Stimulated activated CD4-positive, alpha-beta T cell treated with anti-CD3 and anti-CD28 coated beads, Interleukin-12 subunit alpha, Interleukin-12 subunit beta, amount 100 ng/mL, for 4 hours (primary cell): ENCODE measurements at regions not wholly inside any gene's neighbourhood (a gene's known extent, or its start where the extent isn't known, plus 50 kb on each side); places are given as distances from the start of the nearest gene placed in this dataset.
"Not testable (repeated sequence)": the region's sequence is repeated elsewhere in the genome, so short reads cannot be mapped to it uniquely, and the experiment has no call there.

Source experiments
- DNase-seq: peaks from one replicate; pipeline ENCODE4 v3.0.0-alpha.2; 2020

- DNase-seq: no peak
Observed at GRCh38 chr15:93932164-93932776, 299.1 kb upstream of the MCTP2 start.

DNA sequence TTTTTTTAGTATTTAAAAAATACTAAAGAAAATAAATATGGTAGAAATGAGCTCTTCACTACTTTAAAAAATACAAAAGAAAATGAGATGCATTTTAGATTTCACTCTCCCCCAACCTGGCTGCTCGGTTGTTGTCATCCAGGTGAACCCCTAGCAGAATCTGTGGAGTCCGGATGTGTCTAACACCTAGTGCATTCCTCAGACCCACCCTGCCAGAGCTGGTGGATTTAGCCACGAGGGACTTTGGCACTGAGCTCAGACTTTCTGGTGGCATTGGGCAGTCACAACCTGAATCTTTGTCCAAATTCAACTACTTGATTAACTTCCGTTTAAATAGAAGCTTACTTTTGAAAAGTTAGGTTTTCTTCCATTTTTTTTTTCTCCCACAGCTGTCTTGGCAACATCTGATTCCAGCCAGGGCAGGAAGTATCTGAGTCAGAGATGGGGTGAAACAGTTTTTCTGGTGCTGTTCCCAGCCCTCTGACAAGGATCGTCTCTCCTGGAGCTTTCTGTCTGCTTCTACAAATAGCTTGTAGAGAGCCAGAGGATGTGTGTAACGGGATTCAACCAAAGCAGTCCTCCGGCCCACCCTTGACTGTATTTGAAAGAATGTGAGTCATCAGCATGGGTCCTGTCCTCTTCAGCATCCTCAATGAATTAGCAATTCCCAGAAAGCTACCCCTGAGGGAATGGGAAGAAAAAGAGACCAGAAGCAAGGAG is 301.8 kb upstream of the MCTP2 start:
- no peak for DNase-seq

- no peak for DNase-seq
Observed at GRCh38 chr15:93920204-93920603, 311.2 kb upstream of the MCTP2 start.

GRCh38 chr15:93918801-93919200 is 312.6 kb upstream of the MCTP2 start:
- not testable (repeated sequence) for DNase-seq

DNA sequence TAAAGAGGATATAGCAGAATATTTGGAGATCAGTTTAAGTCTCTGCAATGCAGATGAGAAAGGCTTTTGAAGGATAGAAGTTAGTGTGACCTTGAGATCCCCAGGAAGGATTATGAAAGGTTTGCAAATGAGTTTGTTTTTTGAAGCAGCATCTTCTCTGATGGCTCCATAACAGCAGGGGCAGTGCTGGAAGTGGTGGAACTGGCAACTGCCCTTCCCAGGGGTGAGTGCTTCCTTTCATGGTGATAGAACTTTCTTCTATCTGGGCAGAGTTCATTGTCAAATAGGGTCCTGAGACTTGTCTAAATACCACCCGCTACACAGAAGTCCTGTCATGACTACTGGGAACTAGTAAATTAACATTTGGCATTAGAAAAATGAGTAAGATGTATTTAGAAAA is 314.2 kb upstream of the MCTP2 start:
- DNase-seq: no peak

GRCh38 chr15:93913871-93914270 is 317.5 kb upstream of the MCTP2 start:
- no peak for DNase-seq

DNA sequence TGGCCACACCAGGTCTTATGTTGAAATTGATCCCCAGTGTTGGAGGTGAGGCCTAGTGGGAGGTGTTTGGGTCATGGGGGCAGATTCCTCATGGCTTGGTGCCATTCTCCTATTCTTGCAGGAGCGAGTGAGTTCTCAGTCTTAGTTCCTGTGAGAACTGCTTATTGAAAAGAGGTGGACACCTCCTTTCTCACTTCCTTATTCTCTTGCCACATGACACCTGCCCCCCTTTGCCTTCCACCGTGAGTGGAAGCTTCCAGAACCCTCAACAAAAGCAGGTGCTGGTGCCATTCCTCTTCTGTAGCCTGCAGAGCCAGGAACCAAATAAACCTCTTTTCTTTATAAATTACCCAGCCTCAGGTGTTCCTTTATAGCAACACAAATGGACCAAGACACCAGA is 318.1 kb upstream of the MCTP2 start:
- no peak for DNase-seq

GRCh38 chr15:93900476-93901400 is 330.6 kb upstream of the MCTP2 start:
- no peak for DNase-seq

- no peak for DNase-seq
Observed at GRCh38 chr15:93899817-93900216, 331.5 kb upstream of the MCTP2 start.

DNA sequence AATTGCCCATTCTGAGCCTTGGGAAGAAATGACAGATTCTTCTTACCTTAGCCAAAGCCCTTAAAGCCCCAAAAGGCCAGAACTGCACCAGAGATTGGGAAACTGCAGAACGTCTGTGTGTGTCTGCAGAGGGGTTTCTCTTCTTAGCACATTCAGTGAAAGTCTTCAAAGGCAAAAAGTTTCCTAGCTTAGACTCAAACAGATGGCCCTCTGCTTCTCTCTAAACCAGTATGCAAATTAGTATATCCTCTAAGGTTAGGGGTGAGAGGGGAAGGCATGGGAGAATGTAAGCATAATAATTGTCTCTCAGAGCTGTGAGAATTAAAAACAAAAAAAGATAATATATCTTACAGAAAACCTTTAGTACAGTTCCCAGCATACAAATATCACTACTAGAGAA is 334.0 kb upstream of the MCTP2 start:
- no peak for DNase-seq

DNA sequence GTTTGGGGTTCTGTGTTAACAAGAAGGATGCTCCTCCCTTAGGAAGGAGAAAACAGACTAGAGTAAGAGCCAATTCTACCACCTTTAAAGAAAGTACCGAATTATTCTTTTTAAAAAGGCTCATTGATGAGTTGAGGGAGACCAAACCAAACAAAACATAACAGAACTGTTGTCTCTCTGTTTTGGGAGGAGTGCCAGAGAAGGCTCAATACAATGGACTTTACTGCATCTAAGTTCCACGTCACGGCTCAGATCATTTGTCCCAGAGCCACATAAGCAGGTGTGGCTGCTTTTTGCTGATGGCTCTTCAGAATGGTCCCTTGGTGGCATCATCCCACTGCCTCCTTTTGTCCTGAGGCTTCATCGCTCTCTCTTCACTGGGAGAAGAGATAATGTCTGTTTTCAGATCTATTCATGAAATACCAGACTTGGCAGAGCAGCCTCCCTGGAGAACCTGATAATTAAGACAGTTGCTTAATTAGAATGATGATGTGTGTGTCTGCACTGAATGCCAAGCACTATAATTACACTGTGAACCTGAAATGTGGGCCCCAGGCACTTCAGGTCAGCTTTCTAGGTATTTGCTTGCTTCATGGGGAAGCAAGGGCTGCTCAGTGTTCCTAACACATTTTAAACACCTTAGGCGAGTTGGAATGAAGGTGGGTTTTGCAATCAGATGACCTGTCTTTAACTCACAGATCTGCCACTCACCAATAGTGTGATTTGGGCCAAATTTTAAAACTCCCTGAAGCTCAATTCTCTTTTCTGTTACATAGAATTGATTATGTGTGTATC is 335.2 kb upstream of the MCTP2 start:
- no peak for DNase-seq

DNA sequence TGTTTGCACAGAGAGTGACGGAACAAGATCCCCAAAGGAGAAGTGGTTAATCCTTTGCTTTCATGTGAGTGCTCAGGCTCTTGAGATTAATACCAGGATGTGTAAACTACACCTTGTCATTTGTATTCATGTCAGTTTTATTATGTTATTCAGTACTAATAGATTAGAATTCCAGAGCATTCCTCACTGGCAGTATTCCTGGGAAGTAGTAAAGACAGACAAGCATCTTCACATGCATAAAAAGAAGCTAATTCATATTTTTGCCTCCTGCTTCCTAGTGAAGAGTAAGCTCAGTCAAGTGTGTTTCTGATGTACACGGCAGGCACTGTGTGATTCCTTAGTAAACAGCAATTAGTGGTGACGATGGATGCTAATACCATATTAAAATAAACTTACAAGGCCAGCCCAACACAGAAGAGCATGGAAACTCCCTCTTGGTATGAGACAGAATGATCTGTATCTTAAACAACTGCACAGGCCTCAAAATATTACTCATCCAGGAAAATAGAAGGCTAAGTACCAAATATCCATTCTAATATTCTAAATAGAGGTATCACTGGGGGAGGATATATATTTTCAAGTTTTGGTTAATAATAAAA is 336.8 kb upstream of the MCTP2 start:
- DNase-seq: no peak

- DNase-seq: no peak
Observed at GRCh38 chr15:93887151-93887550, 344.2 kb upstream of the MCTP2 start.

- no peak for DNase-seq
Observed at GRCh38 chr15:93882779-93883178, 348.6 kb upstream of the MCTP2 start.

GRCh38 chr15:93882141-93882540 is 349.2 kb upstream of the MCTP2 start:
- DNase-seq: no peak

DNA sequence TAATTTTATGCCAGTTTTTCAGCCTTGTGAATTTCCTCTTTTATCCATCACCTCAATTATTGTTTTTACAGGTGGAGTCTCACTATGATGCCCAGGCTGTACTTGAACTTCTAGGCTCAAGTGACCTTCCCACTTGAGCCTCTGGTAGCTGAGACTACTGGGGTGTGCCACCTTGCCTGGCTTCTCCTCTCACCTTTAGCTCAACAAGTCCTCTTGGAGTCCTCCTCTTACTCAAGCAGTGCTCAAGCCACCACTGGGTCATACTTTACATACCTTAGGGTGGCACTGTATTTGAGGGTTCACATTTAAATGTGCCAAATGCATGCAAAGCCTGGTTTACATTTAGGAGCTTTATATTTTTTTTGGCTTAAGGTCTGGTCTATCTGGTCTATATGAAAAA is 350.1 kb upstream of the MCTP2 start:
- DNase-seq: no peak

DNA sequence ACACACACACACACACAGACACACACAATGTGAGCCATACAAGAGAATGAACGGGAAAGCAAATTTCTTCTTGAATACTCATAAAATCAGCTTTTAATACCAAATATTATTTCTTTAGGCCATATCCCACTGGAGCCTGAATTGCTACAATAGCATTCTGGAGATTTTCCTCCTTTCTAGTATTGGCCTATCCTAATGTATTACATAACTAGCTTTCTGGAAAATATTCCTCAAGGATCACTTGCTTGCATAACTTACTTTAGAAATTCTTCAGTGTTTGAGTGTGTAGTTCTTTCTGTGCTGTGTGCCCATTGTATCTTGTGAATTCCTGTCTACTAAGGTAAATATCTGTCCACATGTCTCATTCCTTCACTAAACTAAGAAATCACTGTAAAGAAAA is 351.0 kb upstream of the MCTP2 start:
- no peak for DNase-seq

DNA sequence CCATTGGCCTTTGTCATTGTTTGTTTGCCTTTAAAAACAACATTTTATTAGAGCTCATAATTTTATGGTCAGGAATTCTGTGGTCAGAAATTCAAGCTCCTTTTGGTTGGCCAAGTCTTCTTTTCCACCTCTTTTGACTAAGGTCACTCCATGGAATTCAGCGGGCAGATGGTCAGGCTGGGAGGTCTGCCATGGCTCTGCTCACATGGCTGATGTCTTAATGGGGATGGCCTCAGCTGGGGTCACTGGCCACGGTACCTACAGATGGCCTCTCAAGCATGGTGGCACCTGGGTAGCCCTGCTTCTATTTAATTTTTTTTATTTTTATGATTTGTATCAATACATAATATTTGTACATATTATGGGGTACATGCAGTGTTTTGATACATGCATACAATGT is 360.8 kb upstream of the MCTP2 start:
- DNase-seq: no peak

DNA sequence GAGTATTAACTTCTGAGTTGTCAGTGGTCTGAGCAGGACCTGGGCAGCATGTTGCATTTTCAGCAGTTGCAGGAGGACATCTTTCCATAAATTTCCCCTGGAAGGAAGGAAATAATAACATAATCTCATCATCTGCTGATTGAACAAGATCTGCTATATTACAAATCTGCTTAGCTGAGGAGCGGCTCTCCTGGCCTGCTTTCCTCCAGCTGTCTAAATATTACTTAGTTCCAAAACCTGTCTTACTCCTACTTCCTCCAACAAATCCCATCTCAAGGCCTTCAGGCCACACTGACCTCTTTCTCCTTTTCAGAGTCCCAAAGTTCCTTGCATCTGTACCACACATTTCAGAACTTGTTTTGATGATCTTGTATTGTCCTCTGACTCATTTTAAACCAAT is 364.4 kb upstream of the MCTP2 start:
- no peak for DNase-seq

- DNase-seq: no peak
Observed at GRCh38 chr15:93866476-93866875, 364.9 kb upstream of the MCTP2 start.

GRCh38 chr15:93865586-93865985 is 365.8 kb upstream of the MCTP2 start:
- no peak for DNase-seq

DNA sequence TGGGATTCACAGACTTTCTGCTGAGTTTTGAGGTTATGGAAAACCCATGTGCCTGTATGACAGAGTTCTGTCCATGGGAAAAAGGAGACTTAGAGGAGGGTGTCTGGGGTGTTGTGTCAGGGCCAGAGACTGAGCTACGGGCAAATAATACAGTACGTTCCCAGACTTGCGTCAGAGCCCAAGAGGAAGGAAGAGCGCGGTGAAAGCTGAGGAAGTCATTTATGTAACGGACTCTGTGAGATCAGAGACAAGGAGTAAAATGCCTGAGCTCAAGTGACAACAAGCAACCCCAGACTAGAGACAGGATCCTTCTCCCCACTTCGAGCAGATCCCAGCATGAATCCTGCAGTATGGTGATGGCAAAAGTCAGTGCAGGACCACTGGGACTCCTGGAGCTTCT is 368.6 kb upstream of the MCTP2 start:
- DNase-seq: no peak
